MG63 (cell line): ENCODE measurements at regions not wholly inside any gene's neighbourhood (a gene's known extent, or its start where the extent isn't known, plus 50 kb on each side); places are given as distances from the start of the nearest gene placed in this dataset.

ENCODE experiments used
- DNase-seq: peaks from one replicate; pipeline ENCODE4 v3.0.0-alpha.2; 2020
- H3K27me3 ChIP-seq: fragments of 250-450 bp; sonication (Bioruptor Pico); 2 replicates; pipeline ENCODE4 v1.5.1; 2020; ENCODE audit warnings: mild to moderate bottlenecking, moderate library complexity
- H3K36me3 ChIP-seq: fragments of 250-450 bp; sonication (Bioruptor Pico); 2 replicates; pipeline ENCODE4 v1.5.1; 2020; ENCODE audit warnings: mild to moderate bottlenecking, moderate library complexity
- H3K4me3 ChIP-seq: fragments of 250-450 bp; sonication (Bioruptor Pico); 2 replicates; pipeline ENCODE4 v1.5.1; 2020; ENCODE audit warnings: mild to moderate bottlenecking, moderate library complexity
- H3K9me3 ChIP-seq: fragments of 250-450 bp; sonication (Bioruptor Pico); 2 replicates; pipeline ENCODE4 v1.5.1; 2020; ENCODE audit warnings: mild to moderate bottlenecking, moderate library complexity

GRCh38 chr1:29450591-29450990 lies 214.3 kb downstream of the PTPRU start:
- H3K27me3 ChIP-seq: no peaks in the 10 kb centered on the region
- H3K4me3 ChIP-seq: no peak overlapping the region
- DNase-seq: no peak
- no peaks in the 10 kb centered on the region for H3K36me3 ChIP-seq
- H3K9me3 ChIP-seq: no peaks in the 10 kb centered on the region

- H3K4me3 ChIP-seq: no peak overlapping the region
- DNase-seq: no peak
- H3K9me3 ChIP-seq: no peaks in the 10 kb centered on the region
- H3K27me3 ChIP-seq: no peaks in the 10 kb centered on the region
- no peaks in the 10 kb centered on the region for H3K36me3 ChIP-seq
Observed at GRCh38 chr1:29448456-29449235, 212.3 kb downstream of the PTPRU start.

GRCh38 chr1:29447368-29447767 lies 211.0 kb downstream of the PTPRU start:
- no peaks in the 10 kb centered on the region for H3K36me3 ChIP-seq
- no peak overlapping the region for H3K4me3 ChIP-seq
- H3K27me3 ChIP-seq: no peaks in the 10 kb centered on the region
- no peak for DNase-seq
- H3K9me3 ChIP-seq: no peaks in the 10 kb centered on the region

GRCh38 chr1:29444782-29445729 lies 208.7 kb downstream of the PTPRU start:
- no peak for DNase-seq
- H3K9me3 ChIP-seq: no peaks in the 10 kb centered on the region
- H3K27me3 ChIP-seq: peaks cover 5% of the 10 kb centered on the region; the same call in 1 of the 2 replicates
- no peaks in the 10 kb centered on the region for H3K36me3 ChIP-seq
- no peak overlapping the region for H3K4me3 ChIP-seq

- Histone ChIP-seq H3K9me3 (no peaks in the 10 kb centered on the region), H3K36me3 (no peaks in the 10 kb centered on the region), H3K27me3 (peaks cover 11% of the 10 kb centered on the region; the same call in 1 of the 2 replicates), H3K4me3 (no peak overlapping the region)
- no peak for DNase-seq
Observed at GRCh38 chr1:29444081-29444715, 207.9 kb downstream of the PTPRU start.

- H3K4me3 ChIP-seq: no peak overlapping the region
- DNase-seq: no peak
- H3K9me3 ChIP-seq: no peaks in the 10 kb centered on the region
Observed at GRCh38 chr1:29441916-29442668, 205.8 kb downstream of the PTPRU start.

GRCh38 chr1:29439615-29440014 lies 203.3 kb downstream of the PTPRU start:
- H3K36me3 ChIP-seq: no peaks in the 10 kb centered on the region
- peaks cover 13% of the 10 kb centered on the region; the same call in 1 of the 2 replicates for H3K27me3 ChIP-seq
- no peak overlapping the region for H3K4me3 ChIP-seq
- no peak for DNase-seq
- no peaks in the 10 kb centered on the region for H3K9me3 ChIP-seq

More at GRCh38 chr1:29441916-29442668, 205.8 kb downstream of the PTPRU start:
- Histone ChIP-seq H3K36me3 (no peaks in the 10 kb centered on the region), H3K27me3 (peaks cover 13% of the 10 kb centered on the region; the same call in 1 of the 2 replicates)

GRCh38 chr1:29438991-29439390 lies 202.7 kb downstream of the PTPRU start:
- H3K36me3 ChIP-seq: no peaks in the 10 kb centered on the region
- no peak for DNase-seq
- H3K4me3 ChIP-seq: no peak overlapping the region
- H3K27me3 ChIP-seq: peaks cover 13% of the 10 kb centered on the region; the same call in 1 of the 2 replicates
- no peaks in the 10 kb centered on the region for H3K9me3 ChIP-seq

- no peak overlapping the region for H3K4me3 ChIP-seq
- H3K27me3 ChIP-seq: peaks cover 13% of the 10 kb centered on the region; the same call in 1 of the 2 replicates
- peak; percentile 40 for DNase-seq
- H3K9me3 ChIP-seq: no peaks in the 10 kb centered on the region
- no peaks in the 10 kb centered on the region for H3K36me3 ChIP-seq
Observed at GRCh38 chr1:29437946-29438345, 201.6 kb downstream of the PTPRU start.

- DNase-seq: no peak
- no peaks in the 10 kb centered on the region; the same call in 1 of the 2 replicates for H3K9me3 ChIP-seq
- peaks cover 9% of the 10 kb centered on the region; the same call in 1 of the 2 replicates for H3K27me3 ChIP-seq
- H3K4me3 ChIP-seq: no peak overlapping the region
- H3K36me3 ChIP-seq: no peaks in the 10 kb centered on the region
Observed at GRCh38 chr1:29436181-29436785, 200.0 kb downstream of the PTPRU start.

- Histone ChIP-seq H3K27me3 (peaks cover 2% of the 10 kb centered on the region; the same call in 1 of the 2 replicates), H3K9me3 (no peaks in the 10 kb centered on the region; the same call in none of the 2 replicates), H3K36me3 (no peaks in the 10 kb centered on the region), H3K4me3 (no peak overlapping the region)
- no peak for DNase-seq
Observed at GRCh38 chr1:29433830-29434229, 197.5 kb downstream of the PTPRU start.

- DNase-seq: no peak
- Histone ChIP-seq H3K4me3 (no peak overlapping the region), H3K27me3 (no peaks in the 10 kb centered on the region), H3K9me3 (no peaks in the 10 kb centered on the region; the same call in none of the 2 replicates), H3K36me3 (no peaks in the 10 kb centered on the region)
Observed at GRCh38 chr1:29431138-29431537, 194.8 kb downstream of the PTPRU start.

GRCh38 chr1:29429656-29430055 lies 193.3 kb downstream of the PTPRU start:
- H3K9me3 ChIP-seq: no peaks in the 10 kb centered on the region; the same call in none of the 2 replicates

GRCh38 chr1:29428997-29429396 lies 192.7 kb downstream of the PTPRU start:
- no peak for DNase-seq
- no peaks in the 10 kb centered on the region; the same call in none of the 2 replicates for H3K9me3 ChIP-seq
- no peaks in the 10 kb centered on the region for H3K36me3 ChIP-seq
- no peaks in the 10 kb centered on the region for H3K27me3 ChIP-seq
- no peak overlapping the region for H3K4me3 ChIP-seq

More at GRCh38 chr1:29429656-29430055, 193.3 kb downstream of the PTPRU start:
- no peaks in the 10 kb centered on the region for H3K36me3 ChIP-seq
- DNase-seq: no peak
- no peaks in the 10 kb centered on the region for H3K27me3 ChIP-seq
- no peak overlapping the region for H3K4me3 ChIP-seq

GRCh38 chr1:29428280-29428615 lies 191.9 kb downstream of the PTPRU start:
- H3K4me3 ChIP-seq: no peak overlapping the region
- no peaks in the 10 kb centered on the region for H3K36me3 ChIP-seq
- no peaks in the 10 kb centered on the region; the same call in none of the 2 replicates for H3K9me3 ChIP-seq
- no peaks in the 10 kb centered on the region for H3K27me3 ChIP-seq
- DNase-seq: no peak
